ENCODE measurements at regions not wholly inside any gene's neighbourhood (a gene's known extent, or its start where the extent isn't known, plus 50 kb on each side); places are given as distances from the start of the nearest gene placed in this dataset.

GRCh38 chr3:167883452-167883851 is 147.9 kb downstream of the SERPINI1 start:
- H3K9me3 ChIP-seq (ENCODE audit: control insufficient read depth, insufficient read depth, low read length), result no peaks in the 10 kb centered on the region
- DNase-seq, result no peak
- no peak overlapping the region for H3K27ac ChIP-seq (ENCODE audit: insufficient read depth, low read length)
- in situ Hi-C loops (cut with MboI; ENCODE audit: low sequenced_read_pairs) (loop anchor here (10.0 kb wide), 1 partner anchor 509 kb away; no protein-coding TSS in a partner anchor), intact Hi-C loops (cut with micrococcal nuclease) (loop anchor here (5.0 kb wide), 2 partner anchors 46 to 1871 kb away; no protein-coding TSS in a partner anchor), dilution Hi-C loops (cut with HindIII; ENCODE audit: low sequenced_read_pairs, unreplicated experiment) (no loop called here)
- H3K23ac ChIP-seq (ENCODE audit: low read depth, low read length), result no peak overlapping the region
- H2AFZ ChIP-seq (replicated peaks; ENCODE audit: low read length, poor library complexity), result no peak overlapping the region
- no peaks in the 10 kb centered on the region for H4K20me1 ChIP-seq (ENCODE audit: insufficient read depth, low read length)
- no peak overlapping the region for H4K91ac ChIP-seq (ENCODE audit: insufficient read depth, low read depth, low read length)
- H4K8ac ChIP-seq (ENCODE audit: low read depth in 2 of 2, low read length in 2 of 2), result no peak overlapping the region
- H2BK120ac ChIP-seq (ENCODE audit: low read depth, low read length), result no peak overlapping the region
- CTCF ChIA-PET, result no interaction called here
- POLR2A ChIA-PET (ENCODE audit: unreplicated experiment), result no interaction called here
- TF ChIP-seq RFX5 (IDR thresholded peaks at IDR 0.05; ENCODE audit: low read depth, low read length), result no peak
- TF ChIP-seq MXI1 (IDR thresholded peaks at IDR 0.05; ENCODE audit: borderline replicate concordance, low read depth, low read length), result no peak
- TF ChIP-seq CTCF (conservative IDR thresholded peaks at IDR 0.05; ENCODE audit: low read depth, low read length), result no peak
- TF ChIP-seq CEBPB (IDR thresholded peaks at IDR 0.05; ENCODE audit: low read depth, low read length), result no peak
- no peaks in the 10 kb centered on the region for H3K79me1 ChIP-seq (ENCODE audit: low read depth in 1 of 2, low read length in 2 of 2)
- no peaks in the 10 kb centered on the region for H3K9me1 ChIP-seq (ENCODE audit: insufficient read depth, low read length)
- H2AK9ac ChIP-seq (replicated peaks; ENCODE audit: low read depth, low read length, poor library complexity), result no peak overlapping the region
- ATAC-seq (ENCODE audit: low read depth), result no peak
- no peaks in the 10 kb centered on the region for H3K4me1 ChIP-seq (ENCODE audit: control insufficient read depth, insufficient read depth, low read length)
- no peaks in the 10 kb centered on the region for H3K27me3 ChIP-seq (ENCODE audit: control insufficient read depth, insufficient read depth, low read length)
- no peak overlapping the region for H3K9ac ChIP-seq (ENCODE audit: low read depth, low read length)
- H3K4me3 ChIP-seq (ENCODE audit: insufficient read depth, low read depth, low read length), result no peak overlapping the region
- no peak overlapping the region for H3K56ac ChIP-seq (ENCODE audit: extremely low read depth, insufficient read depth, low read length)
- no TSS peak for BruUV-seq (replicated peaks)
- H4K5ac ChIP-seq (ENCODE audit: low read depth, low read length), result no peak overlapping the region
- no peak overlapping the region for H2AK5ac ChIP-seq (ENCODE audit: low read depth, low read length)
- no peak overlapping the region for H2BK20ac ChIP-seq (ENCODE audit: low read depth, low read length)
- H2BK5ac ChIP-seq (ENCODE audit: low read depth, low read length, poor library complexity, severe bottlenecking), result no peak overlapping the region
- H2BK15ac ChIP-seq (ENCODE audit: low read depth, low read length), result no peak overlapping the region
- no peak overlapping the region for H3K18ac ChIP-seq (ENCODE audit: low read depth, low read length)
- no peak overlapping the region for H3K4ac ChIP-seq (ENCODE audit: low read depth, low read length)
- WGBS, 2 experiments (ENCODE audit: extremely low coverage in 2 of 2, insufficient read length in 1 of 2), result no CpG with 5 or more reads among the region's 1 CpG
- no peak overlapping the region for H3K14ac ChIP-seq (replicated peaks; ENCODE audit: low read depth, low read length)
- no peaks in the 10 kb centered on the region for H3K36me3 ChIP-seq (ENCODE audit: control insufficient read depth, insufficient read depth, low read length)
- no peak overlapping the region for H3K4me2 ChIP-seq (ENCODE audit: low read depth, low read length)

All from IMR-90 (cell line).